GM19438 (cell line): ENCODE measurements at regions not wholly inside any gene's neighbourhood (a gene's known extent, or its start where the extent isn't known, plus 50 kb on each side); places are given as distances from the start of the nearest gene placed in this dataset.
"Not testable (repeated sequence)": the region's sequence is repeated elsewhere in the genome, so short reads cannot be mapped to it uniquely, and the experiment has no call there.

ENCODE experiments used
- ATAC-seq: cut with Tn5 transposase; IDR thresholded peaks from one replicate; pipeline ENCODE4 v1.9.1; 2021; ENCODE audit warnings: low read depth; ENCODE audit not compliant: unreplicated experiment

- no peak for ATAC-seq
Measured at GRCh38 chr14:66237741-66238140, 248.4 kb upstream of the CCDC196 start.

DNA sequence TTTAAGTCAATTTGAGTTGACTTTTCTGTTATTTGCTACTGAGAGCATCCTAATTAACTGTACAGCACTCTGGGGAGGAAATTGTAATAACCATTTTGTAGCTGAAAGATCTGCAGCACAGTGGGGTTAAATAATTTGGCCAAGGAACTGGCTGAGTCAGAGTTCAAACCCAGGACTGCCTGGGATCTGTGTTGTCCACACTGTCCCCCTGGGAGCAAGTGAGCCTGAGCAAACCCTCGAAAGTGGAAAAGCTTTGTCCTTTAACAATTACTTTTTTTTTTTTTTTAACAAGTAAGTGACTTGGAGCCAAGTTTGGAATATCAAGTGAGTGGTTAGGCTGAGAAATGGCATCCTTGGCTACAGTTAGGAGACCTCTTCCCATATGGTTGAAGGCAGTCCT is 247.2 kb upstream of the CCDC196 start:
- no peak for ATAC-seq

DNA sequence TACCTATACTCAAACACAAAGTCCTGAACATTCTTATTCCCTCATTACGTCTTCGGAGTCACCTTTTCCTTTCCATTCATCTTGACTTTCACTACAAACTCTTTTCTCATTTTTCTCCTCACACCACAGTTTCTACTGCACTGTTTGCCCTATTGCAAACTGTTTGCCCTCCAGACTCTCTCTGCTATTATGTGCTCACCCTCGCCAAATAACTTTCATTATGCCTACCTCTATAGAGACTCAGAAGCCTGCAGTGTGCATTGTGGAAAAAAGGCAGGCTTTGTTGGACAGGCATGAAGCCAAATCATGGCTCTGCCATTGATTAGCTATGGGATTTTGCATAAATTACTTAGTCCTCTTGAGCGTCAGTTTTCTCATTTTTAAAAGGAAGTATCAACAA is 246.6 kb upstream of the CCDC196 start:
- ATAC-seq: no peak

DNA sequence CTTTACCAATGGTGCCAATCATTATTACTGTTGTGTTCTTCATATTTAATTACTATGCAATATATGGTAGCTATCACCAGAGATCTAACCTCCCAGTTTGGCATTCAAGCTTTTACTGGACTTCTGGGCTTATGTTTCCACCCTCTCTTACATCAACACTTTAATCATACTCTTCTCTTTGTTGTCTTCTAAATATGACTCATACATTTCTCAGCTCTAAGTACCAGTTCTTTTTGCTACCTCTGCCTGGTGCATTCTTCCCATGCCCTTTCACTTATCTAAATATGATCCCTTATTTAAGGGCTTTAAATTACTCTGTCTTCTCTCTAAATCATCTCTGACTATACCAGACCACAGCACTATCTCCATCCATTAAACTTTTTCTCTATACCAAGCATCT is 246.1 kb upstream of the CCDC196 start:
- ATAC-seq: no peak

- ATAC-seq: no peak
Measured at GRCh38 chr14:66242001-66242400, 244.2 kb upstream of the CCDC196 start.

DNA sequence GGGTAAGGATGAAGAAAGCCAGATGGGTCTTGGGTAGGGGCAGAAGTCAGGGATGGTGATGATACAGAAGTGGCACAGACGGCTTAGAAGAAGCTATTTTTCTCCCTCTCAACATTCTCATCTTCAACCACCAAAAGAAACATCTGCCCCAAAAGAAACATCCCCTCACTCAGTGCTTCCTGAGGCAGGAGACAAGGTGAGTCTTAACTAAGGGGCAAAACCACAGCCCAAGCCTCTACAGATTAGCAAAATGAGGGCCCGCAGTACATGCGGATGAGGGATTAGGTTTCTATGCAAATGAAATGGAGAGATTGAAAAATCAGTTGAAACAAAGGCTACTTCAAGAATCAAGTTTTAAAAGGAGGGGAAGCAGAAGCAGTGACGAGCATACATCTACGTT is 241.3 kb upstream of the CCDC196 start:
- no peak for ATAC-seq

DNA sequence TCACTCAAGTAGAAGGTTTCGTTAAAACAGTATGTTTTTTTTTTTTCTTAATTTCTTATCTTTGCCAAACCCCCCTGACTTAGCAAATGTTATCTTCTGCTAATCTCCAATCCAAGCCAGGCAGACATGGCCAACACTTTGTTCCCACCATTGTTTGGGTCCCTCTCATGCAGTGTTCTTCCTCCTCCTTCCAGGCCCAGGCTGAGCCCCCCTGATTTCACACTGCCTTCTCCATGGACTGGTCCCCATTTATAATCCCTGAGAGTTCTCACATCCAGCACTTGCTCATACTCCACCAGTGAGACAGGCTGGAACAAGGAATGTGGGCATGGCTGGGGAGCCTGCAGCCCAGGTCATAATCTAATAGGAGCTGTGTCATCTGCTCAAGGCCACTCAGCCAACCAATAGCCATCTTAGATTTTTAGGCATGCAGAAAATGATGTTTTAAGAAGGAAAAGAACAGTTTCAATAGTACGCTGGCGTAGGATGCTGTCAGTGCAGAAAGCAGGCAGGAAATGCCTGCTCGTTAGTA is 238.4 kb upstream of the CCDC196 start:
- ATAC-seq: no peak

DNA sequence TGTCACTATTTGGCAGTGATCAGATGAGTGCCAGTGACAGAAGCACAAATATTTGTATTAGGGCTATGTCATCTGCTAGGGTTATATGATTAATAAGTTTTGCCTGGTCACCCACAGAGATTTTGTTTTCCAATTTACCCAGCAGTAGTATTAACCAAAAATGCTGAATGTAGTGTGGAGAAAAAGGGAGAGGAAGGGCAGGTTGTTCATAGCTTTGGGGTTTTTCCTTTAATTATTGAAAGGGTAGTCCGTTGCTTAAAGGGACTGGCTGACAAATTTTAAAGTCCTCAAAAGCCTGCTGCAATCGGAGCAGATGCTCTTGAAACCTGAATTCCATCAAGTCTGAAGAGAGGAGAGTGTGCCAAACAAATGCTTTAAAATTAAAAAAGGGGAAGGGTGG is 237.9 kb upstream of the CCDC196 start:
- no peak for ATAC-seq

DNA sequence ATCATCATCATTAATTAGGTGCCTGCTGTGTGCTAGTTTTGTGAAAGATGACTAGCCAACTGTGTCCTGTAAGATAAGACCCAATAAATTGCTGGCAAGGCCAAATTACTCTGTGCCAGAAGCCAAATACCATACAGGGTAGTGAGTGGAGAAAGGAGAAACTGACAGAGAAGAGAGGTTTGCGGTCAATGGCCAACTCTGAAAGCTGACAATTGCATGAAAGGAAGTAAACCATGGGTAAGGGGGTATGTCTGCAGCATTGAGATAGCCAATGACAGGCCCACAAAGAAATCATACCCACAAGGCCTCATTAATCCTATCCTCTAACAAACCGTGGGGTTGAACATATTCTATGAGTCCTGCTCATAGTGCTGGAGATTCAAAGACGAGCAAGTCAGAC is 236.6 kb upstream of the CCDC196 start:
- no peak for ATAC-seq

DNA sequence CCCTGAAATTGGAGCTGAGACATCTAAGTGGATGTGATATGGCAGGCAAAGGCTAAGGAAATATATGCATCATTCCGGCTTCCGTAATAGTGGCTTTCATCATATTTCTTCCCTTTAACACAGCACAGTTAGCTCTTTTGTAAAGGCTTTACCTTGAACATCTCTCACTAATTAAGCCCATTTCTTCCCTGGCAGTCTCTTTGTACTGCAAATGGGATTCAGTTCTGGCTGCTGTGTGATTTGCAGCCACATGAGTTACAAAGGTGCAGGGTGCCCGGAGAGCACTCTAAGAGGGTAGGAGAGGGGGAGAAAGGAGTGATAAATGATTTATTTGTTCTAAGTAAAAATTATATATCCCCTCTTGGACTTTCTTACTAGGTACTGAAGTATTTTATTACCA is 232.1 kb upstream of the CCDC196 start:
- ATAC-seq: no peak

GRCh38 chr14:66268802-66269334 is 217.3 kb upstream of the CCDC196 start:
- no peak for ATAC-seq

- no peak for ATAC-seq
Measured at GRCh38 chr14:66272221-66272620, 213.9 kb upstream of the CCDC196 start.

DNA sequence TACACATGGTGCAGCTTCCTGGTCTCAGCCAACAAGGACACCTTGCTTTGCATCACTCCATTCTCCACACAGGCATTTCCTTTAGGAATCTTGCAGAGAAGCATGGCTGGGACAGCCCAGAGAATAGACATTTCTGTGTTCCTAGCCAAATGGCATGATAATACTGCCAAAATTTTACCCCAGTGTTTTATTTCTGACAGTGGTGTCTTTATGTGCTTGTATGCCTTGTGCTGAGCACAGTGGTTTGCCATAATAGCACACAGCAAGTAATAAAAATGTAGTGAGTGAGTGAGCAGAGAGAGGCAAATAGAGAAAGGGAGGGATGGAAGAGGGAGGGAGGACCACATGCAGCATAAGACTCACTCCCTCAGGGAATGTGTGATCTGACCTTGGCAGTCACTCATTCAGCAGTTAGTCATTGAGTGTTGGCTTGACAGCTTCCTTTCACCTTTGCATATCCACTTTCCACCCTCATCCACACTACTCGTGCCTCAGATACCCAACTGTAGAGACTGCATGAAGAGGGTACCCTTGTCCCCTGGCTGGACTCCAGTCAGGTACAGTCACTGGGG is 212.8 kb upstream of the CCDC196 start:
- no peak for ATAC-seq

GRCh38 chr14:66278418-66278817 is 207.8 kb upstream of the CCDC196 start:
- not testable (repeated sequence) for ATAC-seq

DNA sequence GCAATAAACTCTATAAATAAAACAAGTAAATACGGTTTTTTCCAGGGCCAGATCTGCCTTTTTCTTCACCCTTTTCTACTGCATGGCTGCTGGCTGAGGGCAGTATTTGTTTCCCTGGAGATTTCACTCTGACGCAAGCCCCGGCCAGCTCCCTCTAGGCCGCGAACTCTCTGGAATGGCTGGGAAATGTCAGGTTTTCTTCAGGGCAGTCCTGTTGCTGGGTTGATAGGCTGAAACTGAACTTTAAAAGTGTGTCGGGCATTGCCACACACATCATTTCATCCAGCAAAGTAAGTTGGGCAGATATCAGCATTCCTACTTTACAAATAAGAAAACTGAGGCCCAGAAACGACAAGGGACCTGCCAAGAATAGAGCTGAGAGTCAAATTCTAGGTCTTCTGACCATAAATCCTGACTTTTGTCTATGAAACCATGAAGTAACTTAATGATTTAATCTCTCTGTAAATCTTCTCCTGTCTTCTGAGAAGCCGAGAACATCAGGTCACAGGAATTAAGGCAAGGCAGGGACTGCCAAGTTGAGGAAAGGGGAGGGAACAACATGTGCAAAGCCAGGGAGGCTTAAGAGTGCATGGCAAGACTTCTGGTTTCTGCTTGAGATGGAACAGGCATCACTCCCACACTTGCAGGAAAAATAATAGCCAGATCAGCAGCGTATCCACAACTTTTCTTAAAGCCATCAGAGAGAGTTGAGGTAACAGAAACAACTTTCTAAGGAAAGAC is 205.0 kb upstream of the CCDC196 start:
- no peak for ATAC-seq

DNA sequence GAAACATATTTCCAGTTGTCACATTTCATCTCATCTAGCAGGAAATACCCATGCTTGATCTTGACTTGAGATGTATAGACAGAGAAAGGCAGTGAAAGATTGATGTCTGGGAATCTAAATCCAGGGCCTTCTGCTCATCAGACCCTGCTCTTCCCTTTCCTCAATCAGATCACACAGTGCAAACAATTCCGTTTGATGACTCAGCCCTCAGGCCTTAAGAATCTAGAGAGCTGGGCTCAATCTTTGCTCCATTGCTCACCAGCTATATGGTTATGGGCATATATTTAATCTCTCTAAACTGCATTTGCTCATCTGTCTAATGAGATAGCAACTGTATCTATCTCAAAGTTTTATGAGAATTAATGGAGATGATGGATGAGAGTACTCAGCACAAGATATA is 201.8 kb upstream of the CCDC196 start:
- no peak for ATAC-seq

- ATAC-seq: no peak
Measured at GRCh38 chr14:66288511-66288910, 197.7 kb upstream of the CCDC196 start.

- no peak for ATAC-seq
Measured at GRCh38 chr14:66291756-66292155, 194.4 kb upstream of the CCDC196 start.

GRCh38 chr14:66293533-66294105 is 192.6 kb upstream of the CCDC196 start:
- no peak for ATAC-seq

DNA sequence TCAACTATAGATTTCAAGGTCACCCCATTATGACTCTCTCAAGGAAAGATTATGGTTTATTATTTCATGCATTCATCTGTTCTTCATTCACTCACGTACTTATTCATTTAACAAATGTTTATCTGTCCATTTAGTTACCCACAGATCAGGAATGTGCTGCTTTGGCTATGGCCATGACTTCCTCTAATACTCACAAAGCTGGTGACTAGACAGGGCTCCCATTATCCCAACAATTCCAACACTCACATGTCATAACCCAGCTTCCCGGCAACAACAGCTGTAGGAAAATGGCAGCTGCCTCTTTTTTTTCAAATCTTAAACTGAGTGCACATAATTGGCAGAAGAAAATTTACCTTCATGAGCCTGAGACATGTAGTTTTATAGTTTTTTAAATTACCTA is 190.8 kb upstream of the CCDC196 start:
- no peak for ATAC-seq

DNA sequence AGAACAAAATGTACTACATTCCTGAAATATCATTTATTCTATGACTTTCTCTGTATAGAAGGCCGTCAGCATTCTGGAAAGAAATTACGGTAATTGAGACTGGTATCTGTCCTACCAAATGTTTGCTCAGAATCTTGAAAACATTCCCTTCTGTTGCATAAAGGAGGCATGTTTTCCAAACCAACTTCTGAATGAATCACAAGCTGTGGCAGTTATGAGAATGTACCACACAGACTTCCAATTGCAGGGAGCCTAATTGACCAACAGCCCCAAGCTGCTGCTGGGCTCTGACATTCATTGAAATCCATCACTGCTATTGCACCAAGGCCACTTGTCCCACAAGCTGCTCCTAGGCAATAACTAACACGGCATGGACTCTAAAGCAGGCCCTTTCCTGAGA is 185.3 kb upstream of the CCDC196 start:
- no peak for ATAC-seq

DNA sequence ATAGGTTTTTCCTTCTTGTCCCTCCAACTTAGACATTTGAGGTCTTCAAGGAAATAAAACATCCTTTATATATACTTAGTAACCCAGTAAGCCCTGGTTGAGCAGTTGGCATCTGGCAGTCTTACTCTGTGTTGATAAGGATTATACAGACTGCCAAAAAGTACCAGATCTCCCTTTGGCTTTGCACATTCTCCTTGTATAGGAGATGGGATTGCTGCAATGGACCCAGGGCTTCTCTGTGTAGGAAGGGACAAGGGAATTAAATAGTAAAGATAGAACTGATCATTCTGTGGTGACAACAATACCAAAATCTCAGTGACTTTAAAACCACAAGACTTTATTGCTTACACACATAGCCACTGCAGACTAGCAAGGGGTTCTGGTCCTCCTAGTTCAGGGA is 180.1 kb upstream of the CCDC196 start:
- no peak for ATAC-seq
